ENCODE measurements at regions not wholly inside any gene's neighbourhood (a gene's known extent, or its start where the extent isn't known, plus 50 kb on each side); places are given as distances from the start of the nearest gene placed in this dataset.

DNA sequence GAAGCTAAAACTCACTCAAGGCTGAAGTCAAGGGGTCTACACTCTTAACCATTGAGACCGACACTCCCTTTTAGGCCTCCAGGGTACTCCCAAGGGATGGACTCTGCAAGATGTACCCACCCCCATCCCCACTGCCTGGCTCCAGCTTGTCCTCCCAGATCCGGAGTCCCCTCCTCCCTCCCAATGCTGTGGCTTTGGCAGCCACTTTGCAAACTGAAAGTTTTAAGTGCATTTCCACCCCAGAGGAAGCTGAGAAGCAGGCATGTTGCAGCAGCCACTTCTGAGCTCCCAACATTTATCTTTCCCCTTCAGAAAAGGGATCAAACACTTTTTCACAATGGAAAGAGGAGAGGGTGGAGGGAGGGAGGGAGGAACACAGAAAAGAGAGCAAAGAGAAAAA lies 115.2 kb downstream of the COPRS start (continued):
- TF ChIP-seq, protein P1, sequence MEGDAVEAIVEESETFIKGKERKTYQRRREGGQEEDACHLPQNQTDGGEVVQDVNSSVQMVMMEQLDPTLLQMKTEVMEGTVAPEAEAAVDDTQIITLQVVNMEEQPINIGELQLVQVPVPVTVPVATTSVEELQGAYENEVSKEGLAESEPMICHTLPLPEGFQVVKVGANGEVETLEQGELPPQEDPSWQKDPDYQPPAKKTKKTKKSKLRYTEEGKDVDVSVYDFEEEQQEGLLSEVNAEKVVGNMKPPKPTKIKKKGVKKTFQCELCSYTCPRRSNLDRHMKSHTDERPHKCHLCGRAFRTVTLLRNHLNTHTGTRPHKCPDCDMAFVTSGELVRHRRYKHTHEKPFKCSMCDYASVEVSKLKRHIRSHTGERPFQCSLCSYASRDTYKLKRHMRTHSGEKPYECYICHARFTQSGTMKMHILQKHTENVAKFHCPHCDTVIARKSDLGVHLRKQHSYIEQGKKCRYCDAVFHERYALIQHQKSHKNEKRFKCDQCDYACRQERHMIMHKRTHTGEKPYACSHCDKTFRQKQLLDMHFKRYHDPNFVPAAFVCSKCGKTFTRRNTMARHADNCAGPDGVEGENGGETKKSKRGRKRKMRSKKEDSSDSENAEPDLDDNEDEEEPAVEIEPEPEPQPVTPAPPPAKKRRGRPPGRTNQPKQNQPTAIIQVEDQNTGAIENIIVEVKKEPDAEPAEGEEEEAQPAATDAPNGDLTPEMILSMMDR (IDR thresholded peaks at IDR 0.05; ENCODE audit: control extremely low read depth in 1 of 3, insufficient read depth in 1 of 3, low read depth in 1 of 3, low read length in 3 of 3): no peak
- no peak for TF ChIP-seq TEAD4 (IDR thresholded peaks at IDR 0.05; ENCODE audit: low read depth, low read length)
- no peak for TF ChIP-seq SAP30 (IDR thresholded peaks at IDR 0.05; ENCODE audit: insufficient read depth, insufficient replicate concordance, low read length)
- no peak for TF ChIP-seq POLR2AphosphoS5 (IDR thresholded peaks at IDR 0.05; ENCODE audit: low read depth, low read length)
- TF ChIP-seq CREB1 (IDR thresholded peaks at IDR 0.05): no peak
- TF ChIP-seq TAF1 (IDR thresholded peaks at IDR 0.05; ENCODE audit: low read depth, low read length): no peak

All from H1 (cell line).